Liver (tissue), 8 donors: ENCODE measurements at regions not wholly inside any gene's neighbourhood (a gene's known extent, or its start where the extent isn't known, plus 50 kb on each side); places are given as distances from the start of the nearest gene placed in this dataset.

Source experiments
- DNase-seq: peaks from one replicate; pipeline ENCODE4 v3.0.0-alpha.2; 2017; ENCODE audit warnings: low spot score
- H3K27ac ChIP-seq, 2 donors: one replicate each; pipeline ENCODE4 v1.7.0; 2013; ENCODE audit warnings: inconsistent platforms in 2 of 2, low read length in 2 of 2, control low read depth in 1 of 2, low read depth in 1 of 2, mild to moderate bottlenecking in 1 of 2
- H3K27me3 ChIP-seq, 4 donors: one replicate each; pipeline versions ENCODE4 v1.6.1 to v1.7.0; 2013; ENCODE audit warnings: low read length in 3 of 4, inconsistent platforms in 1 of 4, mild to moderate bottlenecking in 1 of 4, moderate library complexity in 1 of 4; ENCODE audit not compliant: control insufficient read depth in 4 of 4, insufficient read depth in 4 of 4
- H3K36me3 ChIP-seq, 4 donors: one replicate each; pipeline versions ENCODE4 v1.6.1 to v1.7.0; 2013; ENCODE audit warnings: low read length in 3 of 4, mild to moderate bottlenecking in 3 of 4, low read depth in 1 of 4, moderate library complexity in 1 of 4; ENCODE audit not compliant: control insufficient read depth in 4 of 4, insufficient read depth in 3 of 4
- H3K4me1 ChIP-seq, 4 donors: one replicate each; pipeline versions ENCODE4 v1.6.1 to v1.7.0; 2013; ENCODE audit warnings: low read length in 3 of 4, mild to moderate bottlenecking in 3 of 4, moderate library complexity in 1 of 4; ENCODE audit not compliant: control insufficient read depth in 4 of 4, insufficient read depth in 4 of 4
- H3K4me3 ChIP-seq, 3 donors: one replicate each; pipeline versions ENCODE4 v1.6.1 to v1.7.0; 2013; ENCODE audit warnings: low read length in 3 of 3, control low read depth in 1 of 3, low read depth in 1 of 3, mild to moderate bottlenecking in 1 of 3
- H3K9ac ChIP-seq, 2 donors: one replicate each; pipeline ENCODE4 v1.7.0; 2013; ENCODE audit warnings: low read length in 2 of 2, mild to moderate bottlenecking in 2 of 2, moderate library complexity in 2 of 2, control low read depth in 1 of 2, low read depth in 1 of 2
- H3K9me3 ChIP-seq, 4 donors: one replicate each; pipeline versions ENCODE4 v1.6.1 to v1.7.0; 2013; ENCODE audit warnings: low read length in 3 of 4; ENCODE audit not compliant: control insufficient read depth in 4 of 4
- CTCF ChIP-seq: fragments of 150-350 bp; IDR thresholded peaks from 2 replicates; pipeline ENCODE4 v1.5.1; 2017; ENCODE audit warnings: improper control_type of control experiment, low read depth, low read length; ENCODE audit not compliant: missing input control
- EGR1 ChIP-seq, 2 donors: IDR thresholded peaks; 2 replicates each; pipeline ENCODE4 v1.6.1; 2016 to 2018; ENCODE audit warnings: antibody characterized with exemption in 2 of 2, low read depth in 2 of 2
- FOXA2 ChIP-seq: IDR thresholded peaks from 2 replicates; pipeline ENCODE4 v1.6.1; 2016; ENCODE audit warnings: antibody characterized with exemption
- GABPA ChIP-seq, 2 donors: IDR thresholded peaks in 1 of 2; conservative IDR thresholded peaks in 1 of 2; 2 replicates each; pipeline ENCODE4 v1.6.1; 2016; ENCODE audit warnings: antibody characterized with exemption in 2 of 2, mild to moderate bottlenecking in 1 of 2, moderate library complexity in 1 of 2
- HNF4A ChIP-seq, 2 donors: conservative IDR thresholded peaks; 2 replicates each; pipeline ENCODE4 v1.6.1; 2016; ENCODE audit warnings: antibody characterized with exemption in 2 of 2, mild to moderate bottlenecking in 2 of 2
- HNF4G ChIP-seq: IDR thresholded peaks from 2 replicates; pipeline ENCODE4 v1.6.1; 2016; ENCODE audit warnings: antibody characterized with exemption
- JUND ChIP-seq, 2 donors: IDR thresholded peaks; 2 replicates each; pipeline ENCODE4 v1.6.1; 2016; ENCODE audit warnings: antibody characterized with exemption in 2 of 2
- MAX ChIP-seq: IDR thresholded peaks from 2 replicates; pipeline ENCODE4 v1.6.1; 2016; ENCODE audit warnings: antibody characterized with exemption
- NR2F2 ChIP-seq: IDR thresholded peaks from 2 replicates; pipeline ENCODE4 v1.6.1; 2016; ENCODE audit warnings: antibody characterized with exemption
- RAD21 ChIP-seq, 2 donors: IDR thresholded peaks; 2 replicates each; pipeline ENCODE4 v1.6.1; 2016; ENCODE audit warnings: antibody characterized with exemption in 2 of 2, mild to moderate bottlenecking in 2 of 2
- RXRA ChIP-seq, 2 donors: IDR thresholded peaks; 2 replicates each; pipeline ENCODE4 v1.6.1; 2017 to 2018; ENCODE audit warnings: antibody characterized with exemption in 2 of 2, mild to moderate bottlenecking in 1 of 2
- SP1 ChIP-seq: IDR thresholded peaks from 2 replicates; pipeline ENCODE4 v1.6.1; 2018; ENCODE audit warnings: antibody characterized with exemption, mild to moderate bottlenecking
- TAF1 ChIP-seq: conservative IDR thresholded peaks from 2 replicates; pipeline ENCODE4 v1.6.1; 2016; ENCODE audit warnings: antibody characterized with exemption, mild to moderate bottlenecking
- YY1 ChIP-seq: IDR thresholded peaks from 2 replicates; pipeline ENCODE4 v1.6.1; 2016; ENCODE audit warnings: antibody characterized with exemption, mild to moderate bottlenecking
- ZBTB33 ChIP-seq: IDR thresholded peaks from 2 replicates; pipeline ENCODE4 v1.6.1; 2016; ENCODE audit warnings: antibody characterized with exemption
- WGBS: extraction: QIAGEN DNeasy Blood & Tissue Kit; methylation state at CpG from one replicate; pipeline ENCODE4 v1.1.7; 2013; 5-methylcytosine and 5-hydroxymethylcytosine counted together
- TF ChIP-seq, protein P1 (sequence below): IDR thresholded peaks from 2 replicates; pipeline ENCODE4 v1.6.1; 2016; ENCODE audit warnings: antibody characterized with exemption, mild to moderate bottlenecking
- TF ChIP-seq, protein P2 (sequence below): IDR thresholded peaks from 2 replicates; pipeline ENCODE4 v1.6.1; 2016; ENCODE audit warnings: antibody characterized with exemption
- donor health status: healthy.
- donor health status: healthy.
- donor health status: healthy.
- donor health status: healthy.
- donor health status: healthy.

DNA sequence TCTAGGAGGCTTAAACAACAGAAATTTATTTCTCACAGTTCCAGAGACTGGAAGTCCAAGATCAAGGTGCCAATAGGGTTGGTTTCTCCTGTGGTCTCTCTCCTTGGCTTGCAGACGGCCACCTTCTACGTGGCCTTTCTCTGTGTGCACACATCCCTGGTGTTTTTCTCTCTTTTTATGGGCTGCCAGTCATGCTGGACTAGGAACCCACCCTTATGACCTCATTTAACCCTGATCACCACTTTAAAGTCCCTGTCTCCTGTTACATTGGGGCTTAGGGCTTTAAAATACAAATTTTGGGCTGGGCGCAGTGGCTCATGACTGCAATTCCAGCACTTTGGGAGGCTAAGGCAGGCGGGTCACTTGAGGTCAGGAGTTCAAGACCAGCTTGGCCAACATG is 157.1 kb downstream of the TLE1 start:
- TF ChIP-seq YY1 (no peak), CTCF (no peak), MAX (no peak), NR2F2 (no peak), GABPA (IDR thresholded peaks at IDR 0.05 in 1 of 2, conservative IDR thresholded peaks at IDR 0.05 in 1 of 2) (no peak), RAD21 (IDR thresholded peaks at IDR 0.05) (no peak), ZBTB33 (no peak), JUND (IDR thresholded peaks at IDR 0.05) (no peak), SP1 (no peak), FOXA2 (no peak), HNF4G (no peak), TAF1 (no peak), RXRA (IDR thresholded peaks at IDR 0.05) (no peak), HNF4A (conservative IDR thresholded peaks at IDR 0.05) (no peak)
- TF ChIP-seq, protein P1, sequence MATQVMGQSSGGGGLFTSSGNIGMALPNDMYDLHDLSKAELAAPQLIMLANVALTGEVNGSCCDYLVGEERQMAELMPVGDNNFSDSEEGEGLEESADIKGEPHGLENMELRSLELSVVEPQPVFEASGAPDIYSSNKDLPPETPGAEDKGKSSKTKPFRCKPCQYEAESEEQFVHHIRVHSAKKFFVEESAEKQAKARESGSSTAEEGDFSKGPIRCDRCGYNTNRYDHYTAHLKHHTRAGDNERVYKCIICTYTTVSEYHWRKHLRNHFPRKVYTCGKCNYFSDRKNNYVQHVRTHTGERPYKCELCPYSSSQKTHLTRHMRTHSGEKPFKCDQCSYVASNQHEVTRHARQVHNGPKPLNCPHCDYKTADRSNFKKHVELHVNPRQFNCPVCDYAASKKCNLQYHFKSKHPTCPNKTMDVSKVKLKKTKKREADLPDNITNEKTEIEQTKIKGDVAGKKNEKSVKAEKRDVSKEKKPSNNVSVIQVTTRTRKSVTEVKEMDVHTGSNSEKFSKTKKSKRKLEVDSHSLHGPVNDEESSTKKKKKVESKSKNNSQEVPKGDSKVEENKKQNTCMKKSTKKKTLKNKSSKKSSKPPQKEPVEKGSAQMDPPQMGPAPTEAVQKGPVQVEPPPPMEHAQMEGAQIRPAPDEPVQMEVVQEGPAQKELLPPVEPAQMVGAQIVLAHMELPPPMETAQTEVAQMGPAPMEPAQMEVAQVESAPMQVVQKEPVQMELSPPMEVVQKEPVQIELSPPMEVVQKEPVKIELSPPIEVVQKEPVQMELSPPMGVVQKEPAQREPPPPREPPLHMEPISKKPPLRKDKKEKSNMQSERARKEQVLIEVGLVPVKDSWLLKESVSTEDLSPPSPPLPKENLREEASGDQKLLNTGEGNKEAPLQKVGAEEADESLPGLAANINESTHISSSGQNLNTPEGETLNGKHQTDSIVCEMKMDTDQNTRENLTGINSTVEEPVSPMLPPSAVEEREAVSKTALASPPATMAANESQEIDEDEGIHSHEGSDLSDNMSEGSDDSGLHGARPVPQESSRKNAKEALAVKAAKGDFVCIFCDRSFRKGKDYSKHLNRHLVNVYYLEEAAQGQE, result no peak
- TF ChIP-seq, protein P2, sequence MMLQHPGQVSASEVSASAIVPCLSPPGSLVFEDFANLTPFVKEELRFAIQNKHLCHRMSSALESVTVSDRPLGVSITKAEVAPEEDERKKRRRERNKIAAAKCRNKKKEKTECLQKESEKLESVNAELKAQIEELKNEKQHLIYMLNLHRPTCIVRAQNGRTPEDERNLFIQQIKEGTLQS, result no peak
- DNase-seq, result no peak
- Histone ChIP-seq H3K4me1 (peaks cover 0 to 16% (median 15%) of the 10 kb centered on the region in 4 donors), H3K27ac (no peak overlapping the region), H3K36me3 (no peaks in the 10 kb centered on the region), H3K27me3 (no peaks in the 10 kb centered on the region), H3K9me3 (no peaks in the 10 kb centered on the region), H3K9ac (no peak overlapping the region), H3K4me3 (no peak overlapping the region)
- WGBS, result 93% methylated on average over 4 of the region's 4 CpGs

DNA sequence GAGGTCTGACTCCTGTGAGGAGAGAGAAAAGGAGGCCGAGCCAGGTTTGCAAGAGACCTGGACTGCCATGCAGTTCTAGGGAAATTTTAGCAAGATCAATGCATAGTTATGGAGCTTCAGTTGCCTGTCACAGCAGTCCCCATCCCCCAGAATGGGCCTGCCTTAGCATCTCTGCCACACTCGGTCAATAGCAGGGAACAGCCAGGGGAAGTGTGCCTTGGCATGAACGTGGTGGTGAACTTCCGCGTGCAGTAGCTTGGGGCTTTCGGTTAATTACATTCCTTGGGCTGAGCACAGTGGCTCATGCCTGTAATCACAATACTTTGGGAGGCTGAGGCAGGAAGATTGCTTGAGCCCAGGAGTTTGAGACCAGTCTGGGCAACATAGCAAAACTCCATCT is 157.8 kb downstream of the TLE1 start:
- no peaks in the 10 kb centered on the region for H3K9me3 ChIP-seq
- H3K36me3 ChIP-seq, result no peaks in the 10 kb centered on the region
- H3K4me3 ChIP-seq, result no peak overlapping the region
- no peak overlapping the region for H3K27ac ChIP-seq
- H3K9ac ChIP-seq, result no peak overlapping the region
- TF ChIP-seq EGR1 (IDR thresholded peaks at IDR 0.05; ENCODE audit: low read depth in 2 of 2), result no peak
- TF ChIP-seq TAF1, result no peak
- TF ChIP-seq FOXA2, result no peak
- H3K27me3 ChIP-seq, result no peaks in the 10 kb centered on the region
- WGBS, result 90% methylated on average over 6 of the region's 6 CpGs
- DNase-seq, result no peak
- peaks cover 0 to 9% (median 9%) of the 10 kb centered on the region in 4 donors for H3K4me1 ChIP-seq
